ENCODE measurements at regions not wholly inside any gene's neighbourhood (a gene's known extent, or its start where the extent isn't known, plus 50 kb on each side); places are given as distances from the start of the nearest gene placed in this dataset.
"Not testable (repeated sequence)": the region's sequence is repeated elsewhere in the genome, so short reads cannot be mapped to it uniquely, and the experiment has no call there.

DNA sequence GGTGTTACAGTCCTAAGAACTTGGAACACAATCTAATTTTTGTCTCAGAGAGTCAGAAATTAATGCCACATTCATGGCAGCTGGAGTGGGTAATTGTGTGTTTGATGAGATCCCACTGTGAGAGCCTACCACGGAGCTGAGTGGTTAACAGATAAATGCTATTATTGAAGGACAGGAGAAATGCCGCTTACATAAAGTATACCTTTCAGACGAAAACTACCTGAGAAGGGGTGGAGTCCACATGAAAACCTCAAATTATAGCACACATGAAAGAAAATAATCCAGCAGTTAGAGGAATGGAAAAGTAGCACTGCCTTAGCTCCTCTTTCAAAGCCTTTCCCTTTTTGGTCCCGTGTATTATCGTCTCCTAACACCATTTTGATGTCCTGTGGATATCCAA is 133.0 kb downstream of the BACH1 start:
- no peaks in the 10 kb centered on the region for H3K27me3 ChIP-seq (ENCODE audit: low read length)
- H3K4me2 ChIP-seq (ENCODE audit: low read depth, low read length, poor library complexity, severe bottlenecking): no peak overlapping the region
- H4K20me1 ChIP-seq (ENCODE audit: insufficient read depth, low read depth, low read length): no peaks in the 10 kb centered on the region
- no peaks in the 10 kb centered on the region for H3K79me2 ChIP-seq (ENCODE audit: low read length)
- no peaks in the 10 kb centered on the region for H3K9me3 ChIP-seq (ENCODE audit: low read length)
- H3K27ac ChIP-seq (ENCODE audit: low read length): no peak overlapping the region
- no peak for DNase-seq
- H3K36me3 ChIP-seq (ENCODE audit: insufficient read depth, low read length): no peaks in the 10 kb centered on the region
- H3K9ac ChIP-seq (ENCODE audit: low read length): no peak overlapping the region
- H2AFZ ChIP-seq (ENCODE audit: low read length): no peak overlapping the region
- H3K9me2 ChIP-seq (replicated peaks; ENCODE audit: insufficient read depth, low read length): no peaks in the 10 kb centered on the region
- no peaks in the 10 kb centered on the region for H3K4me1 ChIP-seq (ENCODE audit: low read length)
- no peak overlapping the region for H3K4me3 ChIP-seq (ENCODE audit: low read length)

DNA sequence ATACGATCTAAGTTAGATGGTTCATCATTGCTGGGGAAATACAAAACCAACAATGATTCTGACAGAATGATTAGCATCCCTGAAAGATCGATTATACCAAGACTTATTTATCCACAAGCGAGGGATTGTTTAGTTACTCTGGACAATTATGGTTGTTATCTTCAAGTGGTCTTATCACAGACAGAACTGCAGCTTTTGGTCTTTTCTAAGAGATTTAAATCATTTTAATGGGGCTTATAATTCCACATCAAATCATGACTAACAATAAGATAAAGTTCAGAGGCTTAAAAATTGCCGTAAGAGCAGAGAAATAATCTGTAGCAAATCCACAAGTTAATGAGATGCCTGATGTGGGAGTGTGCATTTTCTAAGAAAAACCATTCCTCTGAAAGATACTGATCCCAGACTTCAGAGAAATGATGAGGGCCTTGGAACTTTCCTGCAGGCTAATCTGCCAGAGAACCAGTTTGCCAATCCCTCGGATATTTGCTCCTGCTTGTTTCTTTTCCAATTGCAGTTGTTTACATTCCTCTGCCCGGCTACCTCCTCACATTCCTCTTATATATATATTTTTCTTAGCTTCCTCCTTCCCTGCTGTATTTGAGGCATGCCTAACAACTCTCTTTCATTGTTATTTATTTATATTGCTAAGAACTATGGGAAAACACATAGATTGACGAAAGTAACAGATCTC is 134.8 kb downstream of the BACH1 start:
- no peaks in the 10 kb centered on the region for H3K4me1 ChIP-seq (ENCODE audit: low read length)

GRCh38 chr21:29434081-29434480 is 135.4 kb downstream of the BACH1 start:
- Histone ChIP-seq H3K9ac (ENCODE audit: low read length) (no peak overlapping the region), H2AFZ (ENCODE audit: low read length) (no peak overlapping the region), H3K4me2 (ENCODE audit: low read depth, low read length, poor library complexity, severe bottlenecking) (no peak overlapping the region), H3K36me3 (ENCODE audit: insufficient read depth, low read length) (no peaks in the 10 kb centered on the region), H3K4me1 (ENCODE audit: low read length) (no peaks in the 10 kb centered on the region), H3K9me3 (ENCODE audit: low read length) (no peaks in the 10 kb centered on the region), H3K9me2 (replicated peaks; ENCODE audit: insufficient read depth, low read length) (no peaks in the 10 kb centered on the region), H4K20me1 (ENCODE audit: insufficient read depth, low read depth, low read length) (no peaks in the 10 kb centered on the region), H3K27me3 (ENCODE audit: low read length) (no peaks in the 10 kb centered on the region), H3K79me2 (ENCODE audit: low read length) (no peaks in the 10 kb centered on the region), H3K27ac (ENCODE audit: low read length) (no peak overlapping the region), H3K4me3 (ENCODE audit: low read length) (no peak overlapping the region)
- no peak for DNase-seq

More for the DNA sequence above, 134.8 kb downstream of the BACH1 start:
- Histone ChIP-seq H3K4me3 (ENCODE audit: low read length) (no peak overlapping the region), H3K27me3 (ENCODE audit: low read length) (no peaks in the 10 kb centered on the region), H3K4me2 (ENCODE audit: low read depth, low read length, poor library complexity, severe bottlenecking) (no peak overlapping the region), H3K79me2 (ENCODE audit: low read length) (no peaks in the 10 kb centered on the region), H2AFZ (ENCODE audit: low read length) (no peak overlapping the region), H3K9me2 (replicated peaks; ENCODE audit: insufficient read depth, low read length) (no peaks in the 10 kb centered on the region), H3K9ac (ENCODE audit: low read length) (no peak overlapping the region), H3K27ac (ENCODE audit: low read length) (no peak overlapping the region), H3K36me3 (ENCODE audit: insufficient read depth, low read length) (no peaks in the 10 kb centered on the region), H3K9me3 (ENCODE audit: low read length) (no peaks in the 10 kb centered on the region), H4K20me1 (ENCODE audit: insufficient read depth, low read depth, low read length) (no peaks in the 10 kb centered on the region)
- DNase-seq: no peak

- not testable (repeated sequence) for H3K79me2 ChIP-seq (ENCODE audit: low read length); H3K27me3 ChIP-seq (ENCODE audit: low read length); H3K4me2 ChIP-seq (ENCODE audit: low read depth, low read length, poor library complexity, severe bottlenecking); H3K36me3 ChIP-seq (ENCODE audit: insufficient read depth, low read length); H3K4me3 ChIP-seq (ENCODE audit: low read length); DNase-seq; H4K20me1 ChIP-seq (ENCODE audit: insufficient read depth, low read depth, low read length); H2AFZ ChIP-seq (ENCODE audit: low read length); H3K9me3 ChIP-seq (ENCODE audit: low read length); H3K4me1 ChIP-seq (ENCODE audit: low read length); H3K9me2 ChIP-seq (replicated peaks; ENCODE audit: insufficient read depth, low read length); H3K27ac ChIP-seq (ENCODE audit: low read length); H3K9ac ChIP-seq (ENCODE audit: low read length)
These were observed 136.3 kb downstream of the BACH1 start for GRCh38 chr21:29434982-29435381.

DNA sequence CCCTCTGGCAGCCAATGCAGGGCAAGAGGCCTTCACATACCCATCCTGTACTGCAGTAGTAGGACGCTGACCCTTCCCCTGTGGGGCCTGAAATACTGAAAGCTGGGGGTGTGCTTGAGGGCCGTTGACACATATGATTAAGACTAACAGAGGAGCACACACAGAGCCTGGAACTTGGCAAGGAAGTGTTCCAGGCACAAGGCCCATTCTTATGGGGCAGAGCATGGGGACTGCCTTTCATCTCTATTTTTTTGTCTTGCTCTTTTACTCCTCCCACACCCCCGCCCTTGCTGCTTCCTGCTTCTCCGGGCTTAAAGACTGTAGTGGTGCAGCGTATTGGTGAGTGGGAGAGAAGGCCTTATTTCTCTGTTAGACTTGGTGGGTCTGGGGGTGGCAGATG is 137.4 kb downstream of the BACH1 start:
- DNase-seq: no peak
- Histone ChIP-seq H3K4me2 (ENCODE audit: low read depth, low read length, poor library complexity, severe bottlenecking) (no peak overlapping the region), H3K36me3 (ENCODE audit: insufficient read depth, low read length) (no peaks in the 10 kb centered on the region), H4K20me1 (ENCODE audit: insufficient read depth, low read depth, low read length) (no peaks in the 10 kb centered on the region), H3K9ac (ENCODE audit: low read length) (no peak overlapping the region), H3K9me2 (replicated peaks; ENCODE audit: insufficient read depth, low read length) (no peaks in the 10 kb centered on the region), H3K9me3 (ENCODE audit: low read length) (no peaks in the 10 kb centered on the region), H3K27ac (ENCODE audit: low read length) (no peak overlapping the region), H3K27me3 (ENCODE audit: low read length) (no peaks in the 10 kb centered on the region), H3K4me3 (ENCODE audit: low read length) (no peak overlapping the region), H2AFZ (ENCODE audit: low read length) (no peak overlapping the region), H3K4me1 (ENCODE audit: low read length) (no peaks in the 10 kb centered on the region), H3K79me2 (ENCODE audit: low read length) (no peaks in the 10 kb centered on the region)

DNA sequence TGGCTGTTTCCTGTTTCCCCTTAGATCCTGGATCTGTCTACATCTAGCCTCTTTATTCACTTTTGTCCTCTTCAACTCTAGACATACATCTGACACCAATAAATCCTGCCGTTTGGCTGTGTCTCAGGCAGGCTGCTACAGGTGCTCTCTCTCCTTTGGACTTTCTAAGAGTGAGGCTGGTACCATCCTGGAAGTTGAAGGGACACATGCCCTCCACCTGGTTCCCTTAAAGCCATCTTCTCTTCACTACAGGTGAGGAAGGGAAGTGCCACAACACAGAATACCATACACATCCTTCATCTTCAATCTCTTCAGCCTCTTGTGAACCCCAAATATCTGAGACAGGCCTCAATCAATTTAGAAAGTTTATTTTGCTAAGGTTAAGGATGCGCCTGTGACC is 137.9 kb downstream of the BACH1 start:
- Histone ChIP-seq H3K9ac (ENCODE audit: low read length) (no peak overlapping the region), H3K27ac (ENCODE audit: low read length) (no peak overlapping the region), H3K9me2 (replicated peaks; ENCODE audit: insufficient read depth, low read length) (no peaks in the 10 kb centered on the region), H3K36me3 (ENCODE audit: insufficient read depth, low read length) (no peaks in the 10 kb centered on the region), H3K4me2 (ENCODE audit: low read depth, low read length, poor library complexity, severe bottlenecking) (no peak overlapping the region), H4K20me1 (ENCODE audit: insufficient read depth, low read depth, low read length) (no peaks in the 10 kb centered on the region), H3K9me3 (ENCODE audit: low read length) (no peaks in the 10 kb centered on the region), H3K27me3 (ENCODE audit: low read length) (no peaks in the 10 kb centered on the region), H3K4me1 (ENCODE audit: low read length) (no peaks in the 10 kb centered on the region), H3K4me3 (ENCODE audit: low read length) (no peak overlapping the region), H3K79me2 (ENCODE audit: low read length) (no peaks in the 10 kb centered on the region), H2AFZ (ENCODE audit: low read length) (no peak overlapping the region)
- DNase-seq: no peak

DNA sequence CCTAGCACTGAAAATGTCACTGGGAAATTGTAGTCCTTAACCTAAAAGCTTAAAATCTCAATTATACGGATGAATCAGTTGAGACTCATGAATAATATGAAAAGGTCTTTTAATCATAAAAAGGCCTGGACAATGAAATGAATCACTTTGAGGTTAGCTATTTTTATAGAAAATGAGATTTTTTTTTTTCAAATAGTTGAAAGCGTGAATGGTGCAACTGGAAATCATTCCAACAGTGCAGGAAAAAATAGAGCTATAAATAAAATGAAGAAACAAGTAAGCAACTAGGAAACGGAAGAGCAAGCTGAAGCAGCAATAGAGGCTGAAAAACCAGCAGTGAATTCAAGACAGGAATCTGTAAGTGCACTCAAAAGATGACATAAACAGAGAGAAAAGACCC is 142.9 kb downstream of the BACH1 start:
- Histone ChIP-seq H3K4me3 (ENCODE audit: low read length) (no peak overlapping the region), H2AFZ (ENCODE audit: low read length) (no peak overlapping the region), H3K4me1 (ENCODE audit: low read length) (no peaks in the 10 kb centered on the region), H3K27ac (ENCODE audit: low read length) (no peak overlapping the region), H3K79me2 (ENCODE audit: low read length) (no peaks in the 10 kb centered on the region), H4K20me1 (ENCODE audit: insufficient read depth, low read depth, low read length) (no peaks in the 10 kb centered on the region), H3K27me3 (ENCODE audit: low read length) (no peaks in the 10 kb centered on the region), H3K9me2 (replicated peaks; ENCODE audit: insufficient read depth, low read length) (no peaks in the 10 kb centered on the region), H3K9me3 (ENCODE audit: low read length) (no peaks in the 10 kb centered on the region), H3K4me2 (ENCODE audit: low read depth, low read length, poor library complexity, severe bottlenecking) (no peak overlapping the region), H3K36me3 (ENCODE audit: insufficient read depth, low read length) (no peaks in the 10 kb centered on the region), H3K9ac (ENCODE audit: low read length) (no peak overlapping the region)
- DNase-seq: no peak

DNA sequence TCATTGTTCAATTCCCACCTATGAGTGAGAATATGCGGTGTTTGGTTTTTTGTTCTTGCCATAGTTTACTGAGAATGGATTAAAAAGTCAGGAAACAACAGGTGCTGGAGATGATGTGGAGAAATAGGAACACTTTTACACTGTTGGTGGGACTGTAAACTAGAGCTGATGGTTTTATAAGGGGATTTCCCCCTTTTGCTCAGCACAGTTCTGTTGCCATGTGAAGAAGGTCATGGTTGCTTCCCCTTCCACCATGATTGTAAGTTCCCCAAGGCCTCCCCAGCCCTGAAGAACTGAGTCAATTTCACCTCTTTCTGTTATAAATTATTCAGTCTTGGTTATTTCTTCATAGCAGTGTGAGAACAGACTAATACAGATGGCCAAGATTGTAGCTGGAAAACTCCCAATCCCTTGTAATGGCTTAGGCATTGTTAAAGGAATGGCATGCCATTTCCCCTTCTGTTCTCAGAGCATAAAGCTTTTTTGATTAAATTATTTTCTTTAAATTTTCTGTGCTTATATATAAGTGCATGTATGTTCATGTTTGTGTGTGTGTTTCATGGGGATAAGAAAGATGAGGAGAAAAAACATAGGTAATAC is 144.8 kb downstream of the BACH1 start:
- Histone ChIP-seq H4K20me1 (ENCODE audit: insufficient read depth, low read depth, low read length) (no peaks in the 10 kb centered on the region), H3K9ac (ENCODE audit: low read length) (no peak overlapping the region), H3K4me3 (ENCODE audit: low read length) (no peak overlapping the region), H3K27ac (ENCODE audit: low read length) (no peak overlapping the region), H3K4me1 (ENCODE audit: low read length) (no peaks in the 10 kb centered on the region), H2AFZ (ENCODE audit: low read length) (no peak overlapping the region), H3K4me2 (ENCODE audit: low read depth, low read length, poor library complexity, severe bottlenecking) (no peak overlapping the region), H3K9me2 (replicated peaks; ENCODE audit: insufficient read depth, low read length) (no peaks in the 10 kb centered on the region), H3K79me2 (ENCODE audit: low read length) (no peaks in the 10 kb centered on the region), H3K36me3 (ENCODE audit: insufficient read depth, low read length) (no peaks in the 10 kb centered on the region), H3K27me3 (ENCODE audit: low read length) (no peaks in the 10 kb centered on the region), H3K9me3 (ENCODE audit: low read length) (no peaks in the 10 kb centered on the region)
- DNase-seq: no peak
